RKO (cell line): ENCODE measurements at regions not wholly inside any gene's neighbourhood (a gene's known extent, or its start where the extent isn't known, plus 50 kb on each side); places are given as distances from the start of the nearest gene placed in this dataset.
A peak's percentile ranks its signal among the peaks of the same experiment; 100 is the strongest.
"Not testable (repeated sequence)": the region's sequence is repeated elsewhere in the genome, so short reads cannot be mapped to it uniquely, and the experiment has no call there.

Experiments
- DNase-seq: peaks from one replicate; pipeline ENCODE4 v3.0.0-alpha.2; 2016; ENCODE audit warnings: low spot score

- DNase-seq, result no peak
These were observed 543.2 kb upstream of the API5 start for GRCh38 chr11:42768576-42768975.

- peak; percentile 37 for DNase-seq
These were observed 541.2 kb upstream of the API5 start for GRCh38 chr11:42770444-42771065.

GRCh38 chr11:42772886-42773285 lies 538.9 kb upstream of the API5 start:
- DNase-seq, result no peak

GRCh38 chr11:42773729-42774128 lies 538.1 kb upstream of the API5 start:
- DNase-seq, result no peak

- DNase-seq, result no peak
These were observed 537.2 kb upstream of the API5 start for GRCh38 chr11:42774567-42774966.

- no peak for DNase-seq
These were observed 534.0 kb upstream of the API5 start for GRCh38 chr11:42777776-42778175.

GRCh38 chr11:42778193-42778592 lies 533.6 kb upstream of the API5 start:
- DNase-seq, result peak; percentile 8

GRCh38 chr11:42779555-42779954 lies 532.2 kb upstream of the API5 start:
- no peak for DNase-seq

GRCh38 chr11:42786981-42787380 lies 524.8 kb upstream of the API5 start:
- DNase-seq, result no peak

GRCh38 chr11:42795483-42795882 lies 516.3 kb upstream of the API5 start:
- not testable (repeated sequence) for DNase-seq

- no peak for DNase-seq
These were observed 511.8 kb upstream of the API5 start for GRCh38 chr11:42800041-42800440.

- DNase-seq, result no peak
These were observed 509.4 kb upstream of the API5 start for GRCh38 chr11:42802201-42802899.

- DNase-seq, result no peak
These were observed 505.6 kb upstream of the API5 start for GRCh38 chr11:42806191-42806590.

- no peak for DNase-seq
These were observed 499.4 kb upstream of the API5 start for GRCh38 chr11:42812361-42812760.

- no peak for DNase-seq
These were observed 498.8 kb upstream of the API5 start for GRCh38 chr11:42812960-42813359.

- no peak for DNase-seq
These were observed 495.3 kb upstream of the API5 start for GRCh38 chr11:42816471-42816870.

- DNase-seq, result no peak
These were observed 492.7 kb upstream of the API5 start for GRCh38 chr11:42819126-42819525.

GRCh38 chr11:42822188-42822587 lies 489.6 kb upstream of the API5 start:
- not testable (repeated sequence) for DNase-seq

- no peak for DNase-seq
These were observed 488.2 kb upstream of the API5 start for GRCh38 chr11:42823546-42823945.

GRCh38 chr11:42824067-42824466 lies 487.7 kb upstream of the API5 start:
- DNase-seq, result no peak

GRCh38 chr11:42825598-42825997 lies 486.2 kb upstream of the API5 start:
- DNase-seq, result no peak

GRCh38 chr11:42827845-42828244 lies 484.0 kb upstream of the API5 start:
- no peak for DNase-seq

- no peak for DNase-seq
These were observed 473.8 kb upstream of the API5 start for GRCh38 chr11:42837994-42838393.
